ENCODE measurements at regions not wholly inside any gene's neighbourhood (a gene's known extent, or its start where the extent isn't known, plus 50 kb on each side); places are given as distances from the start of the nearest gene placed in this dataset.

- no peaks in the 10 kb centered on the region for H3K9me3 ChIP-seq (replicated peaks in 1 of 2; ENCODE audit: control insufficient read depth in 1 of 2, insufficient read depth in 1 of 2, low read length in 2 of 2)
- no peak overlapping the region for H2AFZ ChIP-seq (ENCODE audit: insufficient read depth, low read depth, low read length, poor library complexity, severe bottlenecking)
- peaks cover 4% of the 10 kb centered on the region for H3K4me1 Mint-ChIP-seq
- no peak for DNase-seq
- no peak overlapping the region for H3K27ac ChIP-seq (ENCODE audit: low read depth in 1 of 2, low read length in 2 of 2)
- no peaks in the 10 kb centered on the region for H3K27me3 ChIP-seq (ENCODE audit: control insufficient read depth in 2 of 2, insufficient read depth in 2 of 2, low read length in 2 of 2)
- H3K27ac Mint-ChIP-seq: no peak overlapping the region
- TF ChIP-seq CTCF (IDR thresholded peaks at IDR 0.05): no peak
- peaks cover 94% of the 10 kb centered on the region for H4K20me1 ChIP-seq (ENCODE audit: insufficient read depth, low read length)
- H3K4me3 Mint-ChIP-seq: no peak overlapping the region
- H3K36me3 Mint-ChIP-seq: peaks cover 54 to 60% of the 10 kb centered on the region in 2 donors
- no peak overlapping the region for H3K4me2 ChIP-seq (replicated peaks; ENCODE audit: extremely low read depth, low read length, poor library complexity, severe bottlenecking)
- no peak overlapping the region for H3K9ac ChIP-seq (ENCODE audit: insufficient read depth, low read length, poor library complexity, severe bottlenecking)
- intact Hi-C loops (cut with micrococcal nuclease): loop anchor here in 1 of 2 donors (5.0 kb wide), 1 partner anchor 42 kb away; no protein-coding TSS in a partner anchor
- no peak overlapping the region for H3K4me3 ChIP-seq (replicated peaks in 1 of 3; ENCODE audit: low read depth in 2 of 3, low read length in 3 of 3)
- WGBS (ENCODE audit: insufficient coverage): 97% methylated on average over 12 of the region's 13 CpGs
- peaks cover 5% of the 10 kb centered on the region for H3K79me2 ChIP-seq (ENCODE audit: insufficient read depth, low read length)
- no peaks in the 10 kb centered on the region for H3K4me1 ChIP-seq (ENCODE audit: control insufficient read depth in 1 of 2, insufficient read depth in 2 of 2, low read length in 2 of 2)
- no peaks in the 10 kb centered on the region for H3K27me3 Mint-ChIP-seq (ENCODE audit: low read depth in 3 of 3)
- peaks cover 68 to 88% of the 10 kb centered on the region in 2 donors for H3K36me3 ChIP-seq (replicated peaks in 1 of 2; ENCODE audit: control insufficient read depth in 1 of 2, insufficient read depth in 2 of 2, low read length in 2 of 2)
- no peaks in the 10 kb centered on the region for H3K9me3 Mint-ChIP-seq
These were observed 127.3 kb downstream of the NCOR2 start for GRCh38 chr12:124440031-124440626.

GRCh38 chr12:124438437-124439056 is 128.9 kb downstream of the NCOR2 start:
- Mint-ChIP-seq H3K27ac (no peak overlapping the region), H3K36me3 (peaks cover 42 to 53% of the 10 kb centered on the region in 2 donors), H3K27me3 (ENCODE audit: low read depth in 3 of 3) (peaks cover 0 to 4% (median 0%) of the 10 kb centered on the region in 3 donors), H3K9me3 (no peaks in the 10 kb centered on the region), H3K4me3 (no peak overlapping the region), H3K4me1 (peaks cover 2% of the 10 kb centered on the region)
- Histone ChIP-seq H4K20me1 (ENCODE audit: insufficient read depth, low read length) (peaks cover 94% of the 10 kb centered on the region), H3K27me3 (ENCODE audit: control insufficient read depth in 2 of 2, insufficient read depth in 2 of 2, low read length in 2 of 2) (no peaks in the 10 kb centered on the region), H3K9ac (ENCODE audit: insufficient read depth, low read length, poor library complexity, severe bottlenecking) (no peak overlapping the region), H3K4me3 (replicated peaks in 1 of 3; ENCODE audit: low read depth in 2 of 3, low read length in 3 of 3) (no peak overlapping the region), H3K9me3 (replicated peaks in 1 of 2; ENCODE audit: control insufficient read depth in 1 of 2, insufficient read depth in 1 of 2, low read length in 2 of 2) (no peaks in the 10 kb centered on the region), H3K79me2 (ENCODE audit: insufficient read depth, low read length) (peaks cover 5% of the 10 kb centered on the region), H2AFZ (ENCODE audit: insufficient read depth, low read depth, low read length, poor library complexity, severe bottlenecking) (no peak overlapping the region), H3K4me2 (replicated peaks; ENCODE audit: extremely low read depth, low read length, poor library complexity, severe bottlenecking) (no peak overlapping the region), H3K36me3 (replicated peaks in 1 of 2; ENCODE audit: control insufficient read depth in 1 of 2, insufficient read depth in 2 of 2, low read length in 2 of 2) (peaks cover 58 to 80% of the 10 kb centered on the region in 2 donors), H3K4me1 (ENCODE audit: control insufficient read depth in 1 of 2, insufficient read depth in 2 of 2, low read length in 2 of 2) (peaks cover under 1% of the 10 kb centered on the region in 2 donors), H3K27ac (ENCODE audit: low read depth in 1 of 2, low read length in 2 of 2) (peak overlapping the region in 1 of 2 donors; percentile 45)
- no peak for TF ChIP-seq CTCF (IDR thresholded peaks at IDR 0.05)
- DNase-seq: no peak
- intact Hi-C loops (cut with micrococcal nuclease): loop anchor here in 1 of 2 donors (5.0 kb wide), 1 partner anchor 34 kb away; no protein-coding TSS in a partner anchor
- 82% methylated on average over 5 of the region's 8 CpGs for WGBS (ENCODE audit: insufficient coverage)
